OCI-LY1 (cell line): ENCODE measurements at regions not wholly inside any gene's neighbourhood (a gene's known extent, or its start where the extent isn't known, plus 50 kb on each side); places are given as distances from the start of the nearest gene placed in this dataset.

ENCODE experiments used
- CTCF ChIP-seq: fragments of 200-600 bp; sonication (generic), shearing (Covaris generic); IDR thresholded peaks from 2 replicates; pipeline ENCODE4 v1.5.1; 2017; ENCODE audit warnings: mild to moderate bottlenecking, antibody characterized with exemption, low read length, moderate library complexity, mixed read lengths
- EZH2 ChIP-seq: fragments of 200-600 bp; sonication (generic), shearing (Covaris generic); IDR thresholded peaks from 2 replicates; pipeline ENCODE4 v1.8.0; 2017; ENCODE audit warnings: borderline replicate concordance, mixed run types, mild to moderate bottlenecking, antibody characterized with exemption, low read length, moderate library complexity, mixed read lengths

GRCh38 chr4:180330521-180330920 lies 1912.7 kb upstream of the TENM3 start:
- TF ChIP-seq CTCF = no peak
- no peak for TF ChIP-seq EZH2
